K562 (cell line): ENCODE measurements at regions not wholly inside any gene's neighbourhood (a gene's known extent, or its start where the extent isn't known, plus 50 kb on each side); places are given as distances from the start of the nearest gene placed in this dataset.

Experiments
- ATAC-seq: fragments of 200-7000 bp; cut with Tn5 transposase; 3 replicates; pipeline ENCODE4 v1.9.1; 2020; ENCODE audit warnings: moderate library complexity
- BruUV-seq: library from RNA; stranded (reverse); fragments of 400-500 nt; replicated peaks from 2 replicates; lab custom pipeline; 2021; lab: Mats Ljungman, UMichigan
- CTCF ChIA-PET: fragments of 300-600 bp; formaldehyde crosslinking; extraction: SDS; loops from one replicate; lab custom pipeline; 2021; ENCODE audit warnings: low intra/inter-chr PET ratio; lab: Yijun Ruan, JAX
- POLR2A ChIA-PET: fragments of 300-600, 350-650 bp; sonication (Branson Sonifier 250); formaldehyde crosslinking; extraction: SDS; loops from one replicate; lab custom pipeline; 2021; ENCODE audit warnings: antibody characterized with exemption, inconsistent platforms; lab: Yijun Ruan, JAX
- DNase-seq, 4 experiments: peaks; one replicate each; pipeline versions ENCODE4 v3.0.0 to v3.0.0-alpha.2; 2011 to 2018; ENCODE audit warnings: low spot score in 3 of 4, mixed read lengths in 3 of 4; ENCODE audit errors: extremely low read depth in 1 of 4
- FAIRE-seq: peaks from 2 replicates; lab custom pipeline; 2011; peaks lifted over from hg19 to GRCh38; lab: Jason Lieb, UNC
- H2AFZ ChIP-seq: 2 replicates; pipeline ENCODE4 v1.6.0; 2011; ENCODE audit warnings: low read depth, low read length, control low read depth, inconsistent platforms
- H3K27ac ChIP-seq: fragments of 200-600 bp; 3 replicates; pipeline ENCODE4 v1.8.0; 2011; ENCODE audit warnings: low read depth, mild to moderate bottlenecking, control low read depth, inconsistent platforms, low read length, moderate library complexity, mixed read lengths; ENCODE audit errors: extremely low read depth
- H3K27me3 ChIP-seq, 2 experiments: fragments of 300-600 bp in 1 of 2; 2 replicates in 1 of 2; 3 replicates in 1 of 2; pipeline versions ENCODE4 v1.6.0 to v1.8.0; 2011; ENCODE audit warnings: inconsistent platforms in 2 of 2, low read length in 2 of 2, mild to moderate bottlenecking in 1 of 2, mixed read lengths in 1 of 2, moderate library complexity in 1 of 2; ENCODE audit not compliant: control insufficient read depth in 2 of 2, insufficient read depth in 2 of 2
- H3K36me3 ChIP-seq: fragments of 300-600 bp; 3 replicates; pipeline ENCODE4 v1.8.0; 2011; ENCODE audit warnings: mild to moderate bottlenecking, low read length, inconsistent platforms; ENCODE audit not compliant: control insufficient read depth, insufficient read depth
- H3K4me1 ChIP-seq, 2 experiments: fragments of 200-600 bp in 1 of 2; replicated peaks in 1 of 2; 2 replicates in 1 of 2; 3 replicates in 1 of 2; pipeline versions ENCODE4 v1.5.1 to v1.8.0; 2011; ENCODE audit warnings: inconsistent platforms in 2 of 2, low read length in 2 of 2, mild to moderate bottlenecking in 1 of 2, mixed read lengths in 1 of 2, moderate library complexity in 1 of 2; ENCODE audit not compliant: control insufficient read depth in 2 of 2, insufficient read depth in 2 of 2
- H3K4me2 ChIP-seq: 2 replicates; pipeline ENCODE4 v1.6.1; 2011; ENCODE audit warnings: low read length, control low read depth, inconsistent platforms, mixed read lengths; ENCODE audit not compliant: insufficient read depth
- H3K4me3 ChIP-seq: fragments of 200-600 bp; sonication (generic), shearing (Covaris generic); 2 replicates; pipeline ENCODE4 v1.5.1; 2016; ENCODE audit warnings: control low read depth, inconsistent platforms
- H3K79me2 ChIP-seq: fragments of 200-600 bp; 3 replicates; pipeline ENCODE4 v1.8.0; 2011; ENCODE audit warnings: low read length, inconsistent platforms; ENCODE audit not compliant: control insufficient read depth, insufficient read depth
- H3K9ac ChIP-seq, 2 experiments: 2 replicates each; pipeline versions ENCODE4 v1.6.0 to v1.6.1; 2011; ENCODE audit warnings: low read depth in 2 of 2, low read length in 2 of 2, control low read depth in 1 of 2, inconsistent platforms in 1 of 2, mild to moderate bottlenecking in 1 of 2, mixed read lengths in 1 of 2; ENCODE audit not compliant: insufficient read depth in 1 of 2
- H3K9me1 ChIP-seq: one replicate; pipeline ENCODE4 v1.6.0; 2011; ENCODE audit warnings: inconsistent platforms, mild to moderate bottlenecking, low read length, moderate library complexity; ENCODE audit not compliant: control insufficient read depth, insufficient read depth
- H3K9me3 ChIP-seq: replicated peaks from 2 replicates; pipeline ENCODE4 v1.5.1; 2011; ENCODE audit warnings: low read depth, low read length, inconsistent platforms; ENCODE audit not compliant: control insufficient read depth, insufficient read depth
- H4K20me1 ChIP-seq: replicated peaks from 2 replicates; pipeline ENCODE4 v1.6.1; 2011; ENCODE audit warnings: low read length, inconsistent platforms, mixed read lengths; ENCODE audit not compliant: control insufficient read depth, insufficient read depth
- ARID1B ChIP-seq: fragments of 450-650 bp; IDR thresholded peaks from 2 replicates; pipeline ENCODE4 v1.6.1; 2016; ENCODE audit warnings: antibody characterized with exemption, mild to moderate bottlenecking, inconsistent platforms
- CBFA2T2 ChIP-seq: fragments of 450-650 bp; conservative IDR thresholded peaks from 2 replicates; pipeline ENCODE4 v1.6.1; 2017; ENCODE audit warnings: mild to moderate bottlenecking
- CCAR2 ChIP-seq: fragments of 200-400 bp; formaldehyde crosslinking; IDR thresholded peaks from 2 replicates; pipeline ENCODE4 v1.6.1; 2017; ENCODE audit warnings: mild to moderate bottlenecking, low read depth, low read length
- CREBBP ChIP-seq: IDR thresholded peaks from one replicate; pipeline ENCODE4 v1.6.1; 2012; ENCODE audit warnings: low read depth, mild to moderate bottlenecking, control low read depth, inconsistent platforms, low read length
- DACH1 ChIP-seq: fragments of 450-650 bp; IDR thresholded peaks from 2 replicates; pipeline ENCODE4 v1.6.1; 2018; ENCODE audit not compliant: partially characterized antibody
- ELF4 ChIP-seq: fragments of 450-650 bp; formaldehyde crosslinking; IDR thresholded peaks from 2 replicates; pipeline ENCODE4 v1.4.0; 2022; ENCODE audit warnings: missing genetic modification characterization
- GMEB1 ChIP-seq: fragments of 250-450 bp; sonication (Bioruptor Pico); IDR thresholded peaks from 2 replicates; pipeline ENCODE4 v1.4.0; 2020; ENCODE audit warnings: mild to moderate bottlenecking
- L3MBTL2 ChIP-seq: fragments of 450-650 bp; IDR thresholded peaks from 2 replicates; pipeline ENCODE4 v1.6.1; 2016; ENCODE audit warnings: mild to moderate bottlenecking, moderate library complexity
- MBD2 ChIP-seq: sonication (generic); IDR thresholded peaks from 2 replicates; pipeline ENCODE4 v1.6.1; 2016; ENCODE audit warnings: low read depth, borderline replicate concordance
- NFRKB ChIP-seq: fragments of 450-650 bp; IDR thresholded peaks from 2 replicates; pipeline ENCODE4 v1.6.1; 2016; ENCODE audit warnings: low read depth
- NRF1 ChIP-seq, 2 experiments: fragments of 450-650 bp; IDR thresholded peaks in 1 of 2; conservative IDR thresholded peaks in 1 of 2; 2 replicates each; pipeline ENCODE4 v1.6.1; 2014; ENCODE audit warnings: mild to moderate bottlenecking in 2 of 2
- PBX2 ChIP-seq, 2 experiments: IDR thresholded peaks in 1 of 2; conservative IDR thresholded peaks in 1 of 2; 2 replicates each; pipeline ENCODE4 v1.6.1; 2016; ENCODE audit warnings: low read depth in 2 of 2, mild to moderate bottlenecking in 1 of 2, missing compliant biosample characterization in 1 of 2, missing genetic modification characterization in 1 of 2, moderate library complexity in 1 of 2
- POLR2A ChIP-seq: fragments of 450-650 bp; conservative IDR thresholded peaks from 2 replicates; pipeline ENCODE4 v1.6.1; 2016
- SIN3A ChIP-seq, 2 experiments: fragments of 150-350 bp in 1 of 2; IDR thresholded peaks; 2 replicates each; pipeline ENCODE4 v1.6.1; 2011 to 2016; ENCODE audit warnings: borderline replicate concordance in 2 of 2, low read depth in 2 of 2, low read length in 2 of 2, mild to moderate bottlenecking in 2 of 2, moderate library complexity in 2 of 2; ENCODE audit not compliant: control insufficient read depth in 1 of 2
- TGIF2 ChIP-seq: sonication (generic); formaldehyde crosslinking; IDR thresholded peaks from 2 replicates; pipeline ENCODE4 v1.8.1; 2022; ENCODE audit warnings: mild to moderate bottlenecking, missing genetic modification reagents, moderate library complexity
- TOE1 ChIP-seq, 2 experiments: fragments of 450-650 bp in 1 of 2; sonication (generic) in 1 of 2; formaldehyde crosslinking in 1 of 2; IDR thresholded peaks; 2 replicates each; pipeline versions ENCODE4 v1.7.1 to v1.8.0; 2016 to 2022; ENCODE audit warnings: borderline replicate concordance in 2 of 2, mild to moderate bottlenecking in 2 of 2, antibody characterized with exemption in 1 of 2, inconsistent platforms in 1 of 2, low read depth in 1 of 2, missing genetic modification reagents in 1 of 2, moderate library complexity in 1 of 2
- WHSC1 ChIP-seq: IDR thresholded peaks from one replicate; pipeline ENCODE4 v1.6.1; 2012; ENCODE audit warnings: low read length, control low read depth, inconsistent platforms
- XRCC3 ChIP-seq: fragments of 450-650 bp; IDR thresholded peaks from 2 replicates; pipeline ENCODE4 v1.6.1; 2017; ENCODE audit warnings: mild to moderate bottlenecking, moderate library complexity
- ZKSCAN8 ChIP-seq: fragments of 200-800 bp; sonication (Bioruptor generic); IDR thresholded peaks from 2 replicates; pipeline ENCODE4 v1.6.1; 2016; ENCODE audit warnings: missing genetic modification characterization, missing compliant biosample characterization
- ZNF507 ChIP-seq: conservative IDR thresholded peaks from 2 replicates; pipeline ENCODE4 v1.6.1; 2017; ENCODE audit warnings: missing genetic modification characterization, missing compliant biosample characterization
- ZNF766 ChIP-seq: fragments of 200-800 bp; sonication (Bioruptor generic); conservative IDR thresholded peaks from 2 replicates; pipeline ENCODE4 v1.6.1; 2016; ENCODE audit warnings: missing genetic modification characterization, missing compliant biosample characterization
- WGBS: fragments of 100-300 bp; shearing (Covaris generic); methylation state at CpG from one replicate; pipeline ENCODE4 v1.1.6; 2016; ENCODE audit warnings: low coverage, mixed read lengths; ENCODE audit not compliant: insufficient coverage; ENCODE audit errors: missing lambda C conversion rate; 5-methylcytosine and 5-hydroxymethylcytosine counted together
- in situ Hi-C: fragments of 300-500 bp; cut with MboI; formaldehyde crosslinking; loops from 4 replicates; pipeline ENCODE4 v1.15.0; 2018; ENCODE audit warnings: inconsistent platforms, mixed read lengths
- intact Hi-C: fragments of 100-400 bp; cut with micrococcal nuclease; formaldehyde crosslinking; loops from 2 replicates; pipeline ENCODE4 v1.14.2; 2022

- Histone ChIP-seq H3K9me3 (no peaks in the 10 kb centered on the region), H3K27ac (peak overlapping the region; percentile 29; the same call in 2 of the 3 replicates), H4K20me1 (no peaks in the 10 kb centered on the region), H3K79me2 (no peaks in the 10 kb centered on the region), H3K9ac (no peak overlapping the region), H3K4me2 (peak overlapping the region; percentile 23; the same call in 1 of the 2 replicates), H3K4me3 (no peak overlapping the region), H3K4me1 (peaks cover 36 to 65% of the 10 kb centered on the region in 2 experiments), H3K9me1 (no peaks in the 10 kb centered on the region), H2AFZ (peak overlapping the region; percentile 80), H3K27me3 (no peaks in the 10 kb centered on the region), H3K36me3 (no peaks in the 10 kb centered on the region)
- ChIA-PET POLR2A (no interaction called here), CTCF (no interaction called here)
- FAIRE-seq (peak; percentile 67), DNase-seq (peak; percentile 64 to 78 (median 72)), ATAC-seq (peak; percentile 67)
- WGBS, result 7% methylated on average over 3 of the region's 3 CpGs
- in situ Hi-C loops, result no loop called here
- BruUV-seq, result no TSS peak
- intact Hi-C loops, result no loop called here
- TF ChIP-seq CBFA2T2 (peak; percentile 71), NRF1 (conservative IDR thresholded peaks at IDR 0.05 in 1 of 2, IDR thresholded peaks at IDR 0.05 in 1 of 2) (0 out of 4 replicates have a peak, but pooled peaks of 1 of the 2 experiments have one; percentile 6), WHSC1 (no peak), ELF4 (CRISPR knock-in tag) (no peak), MBD2 (no peak), POLR2A (0 out of 2 replicates have a peak, but pooled peaks have one; percentile 17), DACH1 (no peak), SIN3A (IDR thresholded peaks at IDR 0.05; ENCODE audit: borderline replicate concordance in 2 of 2, control insufficient read depth in 1 of 2, low read depth in 2 of 2, low read length in 2 of 2) (no peak), TOE1 (IDR thresholded peaks at IDR 0.05; ENCODE audit: borderline replicate concordance) (peak; percentile 98), TOE1 (CRISPR knock-in tag; IDR thresholded peaks at IDR 0.05; ENCODE audit: borderline replicate concordance, low read depth) (no peak), ARID1B (peak; percentile 42; the same call in 1 of the 2 replicates), NFRKB (0 out of 2 replicates have a peak, but pooled peaks have one; percentile 27), ZNF507 (tag) (no peak), TGIF2 (CRISPR knock-in tag) (no peak), ZKSCAN8 (CRISPR knock-in tag) (no peak), GMEB1 (CRISPR knock-in tag) (no peak), L3MBTL2 (peak; percentile 33; the same call in 1 of the 2 replicates), XRCC3 (no peak), PBX2 (CRISPR knock-in tag; IDR thresholded peaks at IDR 0.05; ENCODE audit: low read depth) (no peak), PBX2 (tag; conservative IDR thresholded peaks at IDR 0.05; ENCODE audit: low read depth) (peak; percentile 37; the same call in 1 of the 2 replicates), ZNF766 (CRISPR knock-in tag) (no peak), CCAR2 (no peak), CREBBP (no peak)
Measured at GRCh38 chr17:27970587-27970986, 71.9 kb upstream of the NLK start.
